SKM-1 (cell line): ENCODE measurements at regions not wholly inside any gene's neighbourhood (a gene's known extent, or its start where the extent isn't known, plus 50 kb on each side); places are given as distances from the start of the nearest gene placed in this dataset.
A peak's percentile ranks its signal among the peaks of the same experiment; 100 is the strongest.

Experiments
- DNase-seq: peaks from one replicate; lab custom pipeline; 2025; ENCODE audit not compliant: unreplicated experiment; lab: John Stamatoyannopoulos, UW

- DNase-seq = peak; percentile 19
Observed at GRCh38 chr1:184919892-184920291, 54.4 kb downstream of the NIBAN1 start.

- no peak for DNase-seq
Observed at GRCh38 chr1:184915463-184916090, 58.7 kb downstream of the NIBAN1 start.

GRCh38 chr1:184914149-184914548 is 60.2 kb downstream of the NIBAN1 start:
- no peak for DNase-seq

- DNase-seq = no peak
Observed at GRCh38 chr1:184912392-184912791, 61.9 kb downstream of the NIBAN1 start.

GRCh38 chr1:184911830-184912229 is 62.5 kb downstream of the NIBAN1 start:
- no peak for DNase-seq

- DNase-seq = no peak
Observed at GRCh38 chr1:184911103-184911745, 63.1 kb downstream of the NIBAN1 start.

GRCh38 chr1:184910691-184911091 is 63.6 kb downstream of the NIBAN1 start:
- DNase-seq = no peak

GRCh38 chr1:184910005-184910404 is 64.3 kb downstream of the NIBAN1 start:
- no peak for DNase-seq

- no peak for DNase-seq
Observed at GRCh38 chr1:184909019-184909418, 65.3 kb downstream of the NIBAN1 start.

- DNase-seq = no peak
Observed at GRCh38 chr1:184908506-184908905, 65.8 kb downstream of the NIBAN1 start.

GRCh38 chr1:184907500-184907899 is 66.8 kb downstream of the NIBAN1 start:
- no peak for DNase-seq

- no peak for DNase-seq
Observed at GRCh38 chr1:184906761-184907160, 67.5 kb downstream of the NIBAN1 start.

GRCh38 chr1:184905601-184906322 is 68.5 kb downstream of the NIBAN1 start:
- DNase-seq = no peak

- DNase-seq = no peak
Observed at GRCh38 chr1:184903111-184903692, 71.1 kb downstream of the NIBAN1 start.

- no peak for DNase-seq
Observed at GRCh38 chr1:184900507-184900906, 73.8 kb downstream of the NIBAN1 start.

- DNase-seq = no peak
Observed at GRCh38 chr1:184896000-184896399, 78.3 kb downstream of the NIBAN1 start.

- no peak for DNase-seq
Observed at GRCh38 chr1:184895086-184895485, 79.2 kb downstream of the NIBAN1 start.

- no peak for DNase-seq
Observed at GRCh38 chr1:184893695-184894094, 80.6 kb downstream of the NIBAN1 start.

- DNase-seq = no peak
Observed at GRCh38 chr1:184892116-184892515, 82.2 kb downstream of the NIBAN1 start.

GRCh38 chr1:184891440-184891839 is 82.9 kb downstream of the NIBAN1 start:
- DNase-seq = no peak

GRCh38 chr1:184890539-184890973 is 83.8 kb downstream of the NIBAN1 start:
- no peak for DNase-seq

- DNase-seq = no peak
Observed at GRCh38 chr1:184889902-184890301, 84.4 kb downstream of the NIBAN1 start.
